ENCODE measurements at regions not wholly inside any gene's neighbourhood (a gene's known extent, or its start where the extent isn't known, plus 50 kb on each side); places are given as distances from the start of the nearest gene placed in this dataset.
A peak's percentile ranks its signal among the peaks of the same experiment; 100 is the strongest.

DNA sequence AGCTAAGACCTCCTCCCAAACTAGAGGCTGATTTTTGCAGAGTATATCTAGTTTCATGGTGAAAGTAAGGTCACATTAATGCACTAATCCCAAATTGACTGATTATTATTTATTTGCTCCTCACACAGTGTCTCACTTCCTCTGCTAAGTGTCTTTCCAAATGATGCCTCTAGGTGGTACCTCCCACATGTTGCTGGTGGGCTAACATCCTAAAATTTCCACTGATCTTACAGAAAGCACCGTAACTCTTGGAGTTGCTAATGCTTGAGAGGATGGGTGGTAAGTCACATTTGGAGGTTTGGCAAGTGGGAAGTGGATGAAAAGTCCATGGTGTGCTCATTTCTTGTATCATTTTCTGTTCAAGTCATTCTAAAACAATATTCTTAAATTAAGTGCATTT lies 428.7 kb upstream of the GYPC start:
- TF ChIP-seq, protein P1, sequence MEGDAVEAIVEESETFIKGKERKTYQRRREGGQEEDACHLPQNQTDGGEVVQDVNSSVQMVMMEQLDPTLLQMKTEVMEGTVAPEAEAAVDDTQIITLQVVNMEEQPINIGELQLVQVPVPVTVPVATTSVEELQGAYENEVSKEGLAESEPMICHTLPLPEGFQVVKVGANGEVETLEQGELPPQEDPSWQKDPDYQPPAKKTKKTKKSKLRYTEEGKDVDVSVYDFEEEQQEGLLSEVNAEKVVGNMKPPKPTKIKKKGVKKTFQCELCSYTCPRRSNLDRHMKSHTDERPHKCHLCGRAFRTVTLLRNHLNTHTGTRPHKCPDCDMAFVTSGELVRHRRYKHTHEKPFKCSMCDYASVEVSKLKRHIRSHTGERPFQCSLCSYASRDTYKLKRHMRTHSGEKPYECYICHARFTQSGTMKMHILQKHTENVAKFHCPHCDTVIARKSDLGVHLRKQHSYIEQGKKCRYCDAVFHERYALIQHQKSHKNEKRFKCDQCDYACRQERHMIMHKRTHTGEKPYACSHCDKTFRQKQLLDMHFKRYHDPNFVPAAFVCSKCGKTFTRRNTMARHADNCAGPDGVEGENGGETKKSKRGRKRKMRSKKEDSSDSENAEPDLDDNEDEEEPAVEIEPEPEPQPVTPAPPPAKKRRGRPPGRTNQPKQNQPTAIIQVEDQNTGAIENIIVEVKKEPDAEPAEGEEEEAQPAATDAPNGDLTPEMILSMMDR (conservative IDR thresholded peaks at IDR 0.05; ENCODE audit: low read depth, low read length), result peak; percentile 35; the same call in 1 of the 2 replicates
- no peak for TF ChIP-seq EZH2 (IDR thresholded peaks at IDR 0.05; ENCODE audit: borderline replicate concordance, low read depth, low read length, poor library complexity, severe bottlenecking)
